ENCODE measurements at regions not wholly inside any gene's neighbourhood (a gene's known extent, or its start where the extent isn't known, plus 50 kb on each side); places are given as distances from the start of the nearest gene placed in this dataset.

GRCh38 chr10:62459072-62459471 is 84.9 kb downstream of the ZNF365 start:
- Histone ChIP-seq H3K4me3 (no peak overlapping the region), H3K27me3 (no peaks in the 10 kb centered on the region), H3K9me3 (no peaks in the 10 kb centered on the region), H3K36me3 (no peaks in the 10 kb centered on the region), H3K4me1 (no peaks in the 10 kb centered on the region), H3K27ac (no peak overlapping the region)
- intact Hi-C loops (cut with DNase I; ENCODE audit: low total_unique reads), result no loop called here
- no peak for TF ChIP-seq CTCF (IDR thresholded peaks at IDR 0.05)
- no peak for DNase-seq

- no peaks in the 10 kb centered on the region for H3K36me3 ChIP-seq
- TF ChIP-seq CTCF (IDR thresholded peaks at IDR 0.05), result no peak
- intact Hi-C loops (cut with DNase I; ENCODE audit: low total_unique reads), result no loop called here
- no peak overlapping the region for H3K4me3 ChIP-seq
- H3K4me1 ChIP-seq, result no peaks in the 10 kb centered on the region
- H3K27ac ChIP-seq, result no peak overlapping the region
- no peaks in the 10 kb centered on the region for H3K27me3 ChIP-seq
- no peak for DNase-seq
- no peaks in the 10 kb centered on the region for H3K9me3 ChIP-seq
Measured at GRCh38 chr10:62459500-62459899, 85.3 kb downstream of the ZNF365 start.

- intact Hi-C loops (cut with DNase I; ENCODE audit: low total_unique reads), result no loop called here
- TF ChIP-seq CTCF (IDR thresholded peaks at IDR 0.05), result no peak
- no peak for DNase-seq
- no peak overlapping the region for H3K27ac ChIP-seq
- H3K36me3 ChIP-seq, result no peaks in the 10 kb centered on the region
- H3K27me3 ChIP-seq, result no peaks in the 10 kb centered on the region
- H3K4me1 ChIP-seq, result no peaks in the 10 kb centered on the region
- H3K4me3 ChIP-seq, result no peak overlapping the region
- H3K9me3 ChIP-seq, result no peaks in the 10 kb centered on the region
Measured at GRCh38 chr10:62460393-62460792, 86.2 kb downstream of the ZNF365 start.

GRCh38 chr10:62461120-62461519 is 87.0 kb downstream of the ZNF365 start:
- no peak for TF ChIP-seq CTCF (IDR thresholded peaks at IDR 0.05)
- no peaks in the 10 kb centered on the region for H3K9me3 ChIP-seq
- no peaks in the 10 kb centered on the region for H3K36me3 ChIP-seq
- intact Hi-C loops (cut with DNase I; ENCODE audit: low total_unique reads), result no loop called here
- no peak overlapping the region for H3K4me3 ChIP-seq
- H3K27ac ChIP-seq, result no peak overlapping the region
- no peaks in the 10 kb centered on the region for H3K4me1 ChIP-seq
- no peak for DNase-seq
- H3K27me3 ChIP-seq, result no peaks in the 10 kb centered on the region

GRCh38 chr10:62462461-62462860 is 88.3 kb downstream of the ZNF365 start:
- no peak for DNase-seq
- no peaks in the 10 kb centered on the region for H3K9me3 ChIP-seq
- H3K27ac ChIP-seq, result no peak overlapping the region
- H3K4me3 ChIP-seq, result no peak overlapping the region
- TF ChIP-seq CTCF (IDR thresholded peaks at IDR 0.05), result no peak
- intact Hi-C loops (cut with DNase I; ENCODE audit: low total_unique reads), result no loop called here
- H3K36me3 ChIP-seq, result no peaks in the 10 kb centered on the region
- no peaks in the 10 kb centered on the region for H3K4me1 ChIP-seq
- no peaks in the 10 kb centered on the region for H3K27me3 ChIP-seq

GRCh38 chr10:62463364-62463763 is 89.2 kb downstream of the ZNF365 start:
- intact Hi-C loops (cut with DNase I; ENCODE audit: low total_unique reads), result no loop called here
- H3K27me3 ChIP-seq, result no peaks in the 10 kb centered on the region
- no peak for DNase-seq
- no peak overlapping the region for H3K4me3 ChIP-seq
- no peak overlapping the region for H3K27ac ChIP-seq
- no peaks in the 10 kb centered on the region for H3K9me3 ChIP-seq
- TF ChIP-seq CTCF (IDR thresholded peaks at IDR 0.05), result no peak
- H3K36me3 ChIP-seq, result no peaks in the 10 kb centered on the region
- H3K4me1 ChIP-seq, result no peaks in the 10 kb centered on the region

Data from tibial artery (tissue), 4 donors.